ENCODE measurements at regions not wholly inside any gene's neighbourhood (a gene's known extent, or its start where the extent isn't known, plus 50 kb on each side); places are given as distances from the start of the nearest gene placed in this dataset.

- TF ChIP-seq EP300 (IDR thresholded peaks at IDR 0.05), result no peak
- TF ChIP-seq, protein P1, sequence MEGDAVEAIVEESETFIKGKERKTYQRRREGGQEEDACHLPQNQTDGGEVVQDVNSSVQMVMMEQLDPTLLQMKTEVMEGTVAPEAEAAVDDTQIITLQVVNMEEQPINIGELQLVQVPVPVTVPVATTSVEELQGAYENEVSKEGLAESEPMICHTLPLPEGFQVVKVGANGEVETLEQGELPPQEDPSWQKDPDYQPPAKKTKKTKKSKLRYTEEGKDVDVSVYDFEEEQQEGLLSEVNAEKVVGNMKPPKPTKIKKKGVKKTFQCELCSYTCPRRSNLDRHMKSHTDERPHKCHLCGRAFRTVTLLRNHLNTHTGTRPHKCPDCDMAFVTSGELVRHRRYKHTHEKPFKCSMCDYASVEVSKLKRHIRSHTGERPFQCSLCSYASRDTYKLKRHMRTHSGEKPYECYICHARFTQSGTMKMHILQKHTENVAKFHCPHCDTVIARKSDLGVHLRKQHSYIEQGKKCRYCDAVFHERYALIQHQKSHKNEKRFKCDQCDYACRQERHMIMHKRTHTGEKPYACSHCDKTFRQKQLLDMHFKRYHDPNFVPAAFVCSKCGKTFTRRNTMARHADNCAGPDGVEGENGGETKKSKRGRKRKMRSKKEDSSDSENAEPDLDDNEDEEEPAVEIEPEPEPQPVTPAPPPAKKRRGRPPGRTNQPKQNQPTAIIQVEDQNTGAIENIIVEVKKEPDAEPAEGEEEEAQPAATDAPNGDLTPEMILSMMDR (IDR thresholded peaks at IDR 0.05), result no peak
- TF ChIP-seq POLR2A (IDR thresholded peaks at IDR 0.05), result no peak
- TF ChIP-seq POLR2AphosphoS5 (IDR thresholded peaks at IDR 0.05), result no peak
Observed at GRCh38 chr7:113799896-113800295, 118.9 kb downstream of the PPP1R3A start.
